H9 (cell line): ENCODE measurements at regions not wholly inside any gene's neighbourhood (a gene's known extent, or its start where the extent isn't known, plus 50 kb on each side); places are given as distances from the start of the nearest gene placed in this dataset.

ENCODE experiments used
- DNase-seq: peaks from one replicate; pipeline ENCODE4 v3.0.0-alpha.2; 2017
- H2AFZ ChIP-seq: one replicate; pipeline ENCODE4 v1.6.1; 2013; ENCODE audit warnings: mild to moderate bottlenecking, low read length, control low read depth, moderate library complexity
- H2AK5ac ChIP-seq: 2 replicates; pipeline ENCODE4 v1.6.1; 2013; ENCODE audit warnings: low read length, control low read depth, mixed read lengths; ENCODE audit not compliant: insufficient read length
- H2BK120ac ChIP-seq: one replicate; pipeline ENCODE4 v1.6.1; 2013; ENCODE audit warnings: low read depth, mild to moderate bottlenecking, low read length, control low read depth, inconsistent platforms; ENCODE audit not compliant: poor library complexity, severe bottlenecking
- H2BK12ac ChIP-seq: 2 replicates; pipeline ENCODE4 v1.6.1; 2013; ENCODE audit warnings: low read length, control low read depth, mixed read lengths, low read depth; ENCODE audit not compliant: insufficient read length
- H2BK15ac ChIP-seq: 2 replicates; pipeline ENCODE4 v1.6.1; 2013; ENCODE audit warnings: low read depth, low read length, control low read depth
- H2BK20ac ChIP-seq: one replicate; pipeline ENCODE4 v1.6.1; 2013; ENCODE audit warnings: low read depth, mild to moderate bottlenecking, low read length, control low read depth, inconsistent platforms; ENCODE audit not compliant: poor library complexity, severe bottlenecking
- H2BK5ac ChIP-seq: 2 replicates; pipeline ENCODE4 v1.6.1; 2013; ENCODE audit warnings: low read length, control low read depth, mixed read lengths; ENCODE audit not compliant: insufficient read length
- H3K14ac ChIP-seq: 2 replicates; pipeline ENCODE4 v1.6.1; 2013; ENCODE audit warnings: low read length, control low read depth; ENCODE audit not compliant: insufficient read depth
- H3K18ac ChIP-seq: 2 replicates; pipeline ENCODE4 v1.6.1; 2013; ENCODE audit warnings: low read depth, mild to moderate bottlenecking, mixed read lengths, low read length, control low read depth; ENCODE audit not compliant: insufficient read length
- H3K23ac ChIP-seq: 2 replicates; pipeline ENCODE4 v1.6.1; 2013; ENCODE audit warnings: low read length, control low read depth, mixed read lengths, low read depth; ENCODE audit not compliant: insufficient read length
- H3K23me2 ChIP-seq: 2 replicates; pipeline ENCODE4 v1.6.1; 2013; ENCODE audit warnings: low read depth, mild to moderate bottlenecking, mixed read lengths, low read length, control low read depth; ENCODE audit not compliant: insufficient read length, poor library complexity, severe bottlenecking
- H3K27ac ChIP-seq: 2 replicates; pipeline ENCODE4 v1.5.1; 2013; ENCODE audit warnings: low read length, control low read depth, mixed read lengths, low read depth; ENCODE audit not compliant: insufficient read length
- H3K27me3 ChIP-seq: 2 replicates; pipeline ENCODE4 v1.6.1; 2013; ENCODE audit warnings: low read length, control low read depth, inconsistent platforms; ENCODE audit not compliant: insufficient read depth
- H3K4ac ChIP-seq: 2 replicates; pipeline ENCODE4 v1.6.1; 2013; ENCODE audit warnings: low read depth, mild to moderate bottlenecking, control low read depth, inconsistent platforms, low read length, moderate library complexity
- H3K4me1 ChIP-seq: 2 replicates; pipeline ENCODE4 v1.6.1; 2013; ENCODE audit warnings: low read length, control low read depth, inconsistent platforms; ENCODE audit not compliant: insufficient read depth
- H3K4me2 ChIP-seq: 2 replicates; pipeline ENCODE4 v1.6.1; 2013; ENCODE audit warnings: low read length, control low read depth, mixed read lengths; ENCODE audit not compliant: insufficient read length, insufficient read depth
- H3K56ac ChIP-seq: 2 replicates; pipeline ENCODE4 v1.6.1; 2013; ENCODE audit warnings: low read depth, mild to moderate bottlenecking, mixed read lengths, low read length, control low read depth; ENCODE audit not compliant: insufficient read length
- H3K79me1 ChIP-seq: 2 replicates; pipeline ENCODE4 v1.6.1; 2013; ENCODE audit warnings: low read depth, mild to moderate bottlenecking, moderate library complexity, low read length, control low read depth, inconsistent platforms; ENCODE audit not compliant: insufficient read depth, poor library complexity, severe bottlenecking
- H3K79me2 ChIP-seq: 2 replicates; pipeline ENCODE4 v1.6.1; 2013; ENCODE audit warnings: low read length, control low read depth, inconsistent platforms; ENCODE audit not compliant: insufficient read depth
- H3K9ac ChIP-seq: 2 replicates; pipeline ENCODE4 v1.6.1; 2013; ENCODE audit warnings: low read length, control low read depth, mixed read lengths; ENCODE audit not compliant: insufficient read length; ENCODE audit errors: extremely low read depth
- H3K9me3 ChIP-seq: one replicate; pipeline ENCODE4 v1.6.1; 2013; ENCODE audit warnings: low read depth, low read length, inconsistent platforms; ENCODE audit not compliant: control insufficient read depth
- H3T11ph ChIP-seq: one replicate; pipeline ENCODE4 v1.6.1; 2013; ENCODE audit warnings: mild to moderate bottlenecking, low read length, control low read depth, inconsistent platforms
- H4K20me1 ChIP-seq: one replicate; pipeline ENCODE4 v1.6.1; 2013; ENCODE audit not compliant: control insufficient read depth, insufficient read length, insufficient read depth
- H4K5ac ChIP-seq: 2 replicates; pipeline ENCODE4 v1.6.1; 2013; ENCODE audit warnings: low read depth, mild to moderate bottlenecking, mixed read lengths, low read length, control low read depth; ENCODE audit not compliant: insufficient read length
- H4K8ac ChIP-seq: replicated peaks from 2 replicates; pipeline ENCODE4 v1.6.1; 2013; ENCODE audit warnings: low read length, control low read depth, mixed read lengths, low read depth; ENCODE audit not compliant: insufficient read length
- H4K91ac ChIP-seq: 2 replicates; pipeline ENCODE4 v1.6.1; 2013; ENCODE audit warnings: low read depth, mild to moderate bottlenecking, moderate library complexity, mixed read lengths, low read length, control low read depth; ENCODE audit not compliant: insufficient read length
- H3K27ac Mint-ChIP-seq, 3 experiments: 2 replicates in 2 of 3; 3 replicates in 1 of 3; pipeline ENCODE4 v1.8.0; 2020 to 2021; ENCODE audit warnings: mixed read lengths in 3 of 3, mild to moderate bottlenecking in 1 of 3, moderate library complexity in 1 of 3
- H3K27me3 Mint-ChIP-seq: 2 replicates; pipeline ENCODE4 v1.8.0; 2021; ENCODE audit warnings: low read depth, mild to moderate bottlenecking, moderate library complexity, mixed read lengths
- H3K36me3 Mint-ChIP-seq, 3 experiments: 2 replicates in 2 of 3; 3 replicates in 1 of 3; pipeline ENCODE4 v1.8.0; 2020 to 2021; ENCODE audit warnings: low read depth in 3 of 3, mixed read lengths in 3 of 3; ENCODE audit not compliant: insufficient read depth in 1 of 3
- H3K4me1 Mint-ChIP-seq, 2 experiments: 2 replicates each; pipeline ENCODE4 v1.8.0; 2020; ENCODE audit warnings: mixed read lengths in 2 of 2
- H3K4me3 Mint-ChIP-seq, 2 experiments: 2 replicates in 1 of 2; 3 replicates in 1 of 2; pipeline ENCODE4 v1.8.0; 2020 to 2021; ENCODE audit warnings: mild to moderate bottlenecking in 2 of 2, mixed read lengths in 2 of 2, moderate library complexity in 1 of 2
- H3K9me3 Mint-ChIP-seq, 2 experiments: 2 replicates in 1 of 2; 3 replicates in 1 of 2; pipeline ENCODE4 v1.8.0; 2020; ENCODE audit warnings: mild to moderate bottlenecking in 2 of 2, mixed read lengths in 2 of 2, moderate library complexity in 1 of 2
- CTCF ChIP-seq: fragments of 200-600 bp; sonication (generic); conservative IDR thresholded peaks from 3 replicates; pipeline ENCODE4 v1.8.0; 2021; ENCODE audit warnings: antibody characterized with exemption, mild to moderate bottlenecking
- WGBS: extraction: QIAGEN DNeasy Blood & Tissue Kit; methylation state at CpG from one replicate; pipeline ENCODE4 v1.1.7; 2013; ENCODE audit warnings: missing lambda C conversion rate, low lambda C conversion rate, mixed read lengths; ENCODE audit not compliant: insufficient read length; ENCODE audit errors: extremely low coverage; 5-methylcytosine and 5-hydroxymethylcytosine counted together

- no peak overlapping the region for H4K5ac ChIP-seq
Observed at GRCh38 chr6:1231941-1232340, 80.0 kb upstream of the FOXQ1 start.

More at GRCh38 chr6:1231941-1232340, 80.0 kb upstream of the FOXQ1 start:
- no peak overlapping the region for H3K4me2 ChIP-seq
- H2BK120ac ChIP-seq = no peak overlapping the region
- H3K27me3 ChIP-seq = no peaks in the 10 kb centered on the region
- H2BK15ac ChIP-seq = no peak overlapping the region
- no peaks in the 10 kb centered on the region for H3K79me1 ChIP-seq
- TF ChIP-seq CTCF = no peak
- H3K23me2 ChIP-seq = no peaks in the 10 kb centered on the region
- no peak overlapping the region for H2BK12ac ChIP-seq
- no peak overlapping the region for H3K56ac ChIP-seq
- no peak overlapping the region for H3T11ph ChIP-seq
- no peak overlapping the region for H3K27ac Mint-ChIP-seq
- no peak overlapping the region for H3K4ac ChIP-seq
- H3K4me1 ChIP-seq = no peaks in the 10 kb centered on the region
- H2AFZ ChIP-seq = no peak overlapping the region
- H4K91ac ChIP-seq = no peak overlapping the region
- H2BK5ac ChIP-seq = no peak overlapping the region
- no peaks in the 10 kb centered on the region for H3K9me3 ChIP-seq
- no peak overlapping the region for H3K4me3 Mint-ChIP-seq
- no peak for DNase-seq
- H3K27ac ChIP-seq = no peak overlapping the region
- no peak overlapping the region for H4K8ac ChIP-seq
- H3K23ac ChIP-seq = no peak overlapping the region
- no peaks in the 10 kb centered on the region for H3K36me3 Mint-ChIP-seq
- no peak overlapping the region for H3K14ac ChIP-seq
- H3K9me3 Mint-ChIP-seq = no peaks in the 10 kb centered on the region
- no CpG with 5 or more reads among the region's 4 CpGs for WGBS
- peaks cover 32% of the 10 kb centered on the region for H3K27me3 Mint-ChIP-seq
- no peaks in the 10 kb centered on the region for H3K79me2 ChIP-seq
- H4K20me1 ChIP-seq = no peaks in the 10 kb centered on the region
- no peak overlapping the region for H3K9ac ChIP-seq
- H2BK20ac ChIP-seq = no peak overlapping the region
- H2AK5ac ChIP-seq = no peak overlapping the region
- H3K18ac ChIP-seq = no peak overlapping the region
- H3K4me1 Mint-ChIP-seq = peaks cover 0 to under 1% of the 10 kb centered on the region in 2 experiments; a peak in 2 of 4 replicates
